Thoracic aorta (tissue), 2 donors: ENCODE measurements at regions not wholly inside any gene's neighbourhood (a gene's known extent, or its start where the extent isn't known, plus 50 kb on each side); places are given as distances from the start of the nearest gene placed in this dataset.

Experiments used
- ATAC-seq: fragments of 150-250 bp; one replicate; pipeline ENCODE4 v1.8.0; 2017; ENCODE audit warnings: low read depth; ENCODE audit not compliant: insufficient number of reproducible peaks, low FRiP score
- DNase-seq: peaks from one replicate; pipeline ENCODE4 v3.0.0-alpha.2; 2020; ENCODE audit warnings: low spot score
- H3K27ac ChIP-seq, 2 donors: fragments of 200-600 bp; sonication (generic); 1 replicate in 1 of 2; 2 replicates in 1 of 2; pipeline ENCODE4 v1.5.1; 2016; ENCODE audit warnings: mild to moderate bottlenecking in 2 of 2, moderate library complexity in 2 of 2
- H3K27me3 ChIP-seq: fragments of 200-600 bp; sonication (generic); replicated peaks from 2 replicates; pipeline ENCODE4 v1.6.0; 2016; ENCODE audit warnings: mild to moderate bottlenecking; ENCODE audit not compliant: insufficient read depth
- H3K36me3 ChIP-seq: fragments of 200-600 bp; sonication (generic); one replicate; pipeline ENCODE4 v1.5.1; 2016
- H3K4me1 ChIP-seq, 2 donors: fragments of 200-600 bp; sonication (generic); 1 replicate in 1 of 2; 2 replicates in 1 of 2; pipeline versions ENCODE4 v1.5.1 to v1.6.0; 2016; ENCODE audit warnings: low read depth in 2 of 2, mild to moderate bottlenecking in 1 of 2; ENCODE audit not compliant: control insufficient read depth in 1 of 2
- H3K4me3 ChIP-seq: fragments of 200-600 bp; sonication (generic); 2 replicates; pipeline ENCODE4 v1.5.1; 2016; ENCODE audit warnings: mild to moderate bottlenecking
- H3K9me3 ChIP-seq: fragments of 200-600 bp; sonication (generic); 2 replicates; pipeline ENCODE4 v1.5.1; 2016
- CTCF ChIP-seq: fragments of 200-600 bp; sonication (generic); IDR thresholded peaks from one replicate; pipeline ENCODE4 v1.5.1; 2019; ENCODE audit warnings: antibody characterized with exemption

- no peak for TF ChIP-seq CTCF
- H3K4me3 ChIP-seq, result no peak overlapping the region
- no peaks in the 10 kb centered on the region for H3K27me3 ChIP-seq
- no peak for DNase-seq
- no peak for ATAC-seq
- H3K27ac ChIP-seq, result no peak overlapping the region
- H3K36me3 ChIP-seq, result no peaks in the 10 kb centered on the region
- no peaks in the 10 kb centered on the region for H3K9me3 ChIP-seq
- no peaks in the 10 kb centered on the region for H3K4me1 ChIP-seq
These were observed 185.1 kb downstream of the CLIC5 start for GRCh38 chr6:45830441-45831139.

- Histone ChIP-seq H3K4me3 (no peak overlapping the region), H3K27me3 (no peaks in the 10 kb centered on the region), H3K36me3 (no peaks in the 10 kb centered on the region), H3K27ac (no peak overlapping the region), H3K9me3 (no peaks in the 10 kb centered on the region), H3K4me1 (no peaks in the 10 kb centered on the region)
- no peak for ATAC-seq
- no peak for DNase-seq
- TF ChIP-seq CTCF, result no peak
These were observed 185.8 kb downstream of the CLIC5 start for GRCh38 chr6:45829873-45830272.

GRCh38 chr6:45827952-45828530 lies 187.6 kb downstream of the CLIC5 start:
- Histone ChIP-seq H3K4me3 (no peak overlapping the region), H3K36me3 (no peaks in the 10 kb centered on the region), H3K4me1 (no peaks in the 10 kb centered on the region), H3K27me3 (no peaks in the 10 kb centered on the region), H3K27ac (no peak overlapping the region), H3K9me3 (no peaks in the 10 kb centered on the region)
- DNase-seq, result no peak
- TF ChIP-seq CTCF, result no peak
- no peak for ATAC-seq

GRCh38 chr6:45822873-45823272 lies 192.8 kb downstream of the CLIC5 start:
- Histone ChIP-seq H3K27ac (no peak overlapping the region), H3K4me3 (no peak overlapping the region), H3K27me3 (no peaks in the 10 kb centered on the region), H3K36me3 (no peaks in the 10 kb centered on the region), H3K9me3 (no peaks in the 10 kb centered on the region), H3K4me1 (no peaks in the 10 kb centered on the region)
- no peak for ATAC-seq
- TF ChIP-seq CTCF, result no peak
- no peak for DNase-seq

- no peaks in the 10 kb centered on the region for H3K27me3 ChIP-seq
- DNase-seq (no peak), ATAC-seq (no peak)
- no peaks in the 10 kb centered on the region for H3K4me1 ChIP-seq
- no peak overlapping the region for H3K27ac ChIP-seq
- H3K9me3 ChIP-seq, result no peaks in the 10 kb centered on the region
- no peaks in the 10 kb centered on the region for H3K36me3 ChIP-seq
- no peak for TF ChIP-seq CTCF
- H3K4me3 ChIP-seq, result no peak overlapping the region
These were observed 193.3 kb downstream of the CLIC5 start for GRCh38 chr6:45822246-45822812.
